ENCODE measurements at regions not wholly inside any gene's neighbourhood (a gene's known extent, or its start where the extent isn't known, plus 50 kb on each side); places are given as distances from the start of the nearest gene placed in this dataset.

DNA sequence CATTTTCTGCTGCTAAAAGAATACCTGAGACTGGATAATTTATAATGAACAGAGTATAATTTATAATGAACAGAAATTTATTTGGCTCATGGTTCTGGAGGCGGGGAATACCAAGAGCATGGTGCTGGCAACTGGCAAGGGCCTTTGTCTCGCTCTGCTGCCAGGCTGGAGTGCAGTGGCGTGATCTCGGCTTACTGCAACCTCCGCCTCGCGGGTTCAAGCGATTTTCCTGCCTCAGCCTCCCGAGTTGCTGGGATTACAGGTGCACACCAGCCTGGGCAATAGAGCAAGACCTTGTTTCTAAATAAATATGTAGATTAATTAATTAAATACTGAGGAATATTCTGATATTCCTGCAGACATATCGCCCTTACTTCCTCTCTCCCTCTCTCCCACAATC, 1610.8 kb downstream of the SUCLG1 start:
- Histone ChIP-seq H3K4me3 (ENCODE audit: low read length, poor library complexity, severe bottlenecking) (no peak overlapping the region), H3K4me1 (ENCODE audit: insufficient read depth, low read length, poor library complexity, severe bottlenecking) (peaks cover 12% of the 10 kb centered on the region), H3K4me2 (ENCODE audit: low read depth, low read length, poor library complexity, severe bottlenecking) (no peak overlapping the region), H3F3A (ENCODE audit: low read depth) (no peaks in the 10 kb centered on the region), H4K20me1 (ENCODE audit: insufficient read depth, low read length, poor library complexity, severe bottlenecking) (no peaks in the 10 kb centered on the region), H3K9ac (ENCODE audit: low read depth, low read length, poor library complexity, severe bottlenecking) (no peak overlapping the region), H3K9me3 (ENCODE audit: insufficient read depth, low read depth, low read length) (no peaks in the 10 kb centered on the region), H3K27me3 (ENCODE audit: insufficient read depth, low read length, poor library complexity, severe bottlenecking) (no peaks in the 10 kb centered on the region), H3K9me2 (replicated peaks; ENCODE audit: low read depth, low read length) (no peaks in the 10 kb centered on the region), H3K79me2 (ENCODE audit: insufficient read depth, low read length) (no peaks in the 10 kb centered on the region), H3K36me3 (ENCODE audit: insufficient read depth, low read length) (no peaks in the 10 kb centered on the region), H2AFZ (ENCODE audit: low read length) (no peak overlapping the region)
- no peak for TF ChIP-seq EZH2phosphoT487 (IDR thresholded peaks at IDR 0.05; ENCODE audit: borderline replicate concordance)
- TF ChIP-seq, protein P1, sequence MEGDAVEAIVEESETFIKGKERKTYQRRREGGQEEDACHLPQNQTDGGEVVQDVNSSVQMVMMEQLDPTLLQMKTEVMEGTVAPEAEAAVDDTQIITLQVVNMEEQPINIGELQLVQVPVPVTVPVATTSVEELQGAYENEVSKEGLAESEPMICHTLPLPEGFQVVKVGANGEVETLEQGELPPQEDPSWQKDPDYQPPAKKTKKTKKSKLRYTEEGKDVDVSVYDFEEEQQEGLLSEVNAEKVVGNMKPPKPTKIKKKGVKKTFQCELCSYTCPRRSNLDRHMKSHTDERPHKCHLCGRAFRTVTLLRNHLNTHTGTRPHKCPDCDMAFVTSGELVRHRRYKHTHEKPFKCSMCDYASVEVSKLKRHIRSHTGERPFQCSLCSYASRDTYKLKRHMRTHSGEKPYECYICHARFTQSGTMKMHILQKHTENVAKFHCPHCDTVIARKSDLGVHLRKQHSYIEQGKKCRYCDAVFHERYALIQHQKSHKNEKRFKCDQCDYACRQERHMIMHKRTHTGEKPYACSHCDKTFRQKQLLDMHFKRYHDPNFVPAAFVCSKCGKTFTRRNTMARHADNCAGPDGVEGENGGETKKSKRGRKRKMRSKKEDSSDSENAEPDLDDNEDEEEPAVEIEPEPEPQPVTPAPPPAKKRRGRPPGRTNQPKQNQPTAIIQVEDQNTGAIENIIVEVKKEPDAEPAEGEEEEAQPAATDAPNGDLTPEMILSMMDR (conservative IDR thresholded peaks at IDR 0.05; ENCODE audit: low read length): no peak

DNA sequence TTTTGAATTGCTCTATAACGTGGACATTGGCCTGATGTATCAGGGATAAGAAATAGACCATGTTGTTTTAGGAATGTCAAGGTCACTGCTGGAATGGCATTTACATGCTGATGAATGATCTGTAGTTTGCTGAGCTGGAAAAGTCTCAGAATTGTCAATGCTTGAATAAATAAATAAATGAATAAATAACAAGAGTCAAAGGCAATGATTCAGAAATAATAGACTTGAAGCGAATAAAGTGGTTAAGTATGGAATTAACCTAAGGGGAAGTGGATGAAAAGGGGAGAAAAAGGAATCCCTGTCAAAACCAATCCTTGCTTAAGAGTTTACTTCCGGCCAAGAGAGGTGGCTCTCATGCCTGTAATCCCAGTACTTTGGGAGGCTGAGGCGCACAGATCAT, 1620.0 kb downstream of the SUCLG1 start:
- H3K4me3 ChIP-seq (ENCODE audit: low read length, poor library complexity, severe bottlenecking): no peak overlapping the region
- TF ChIP-seq, protein P1 (conservative IDR thresholded peaks at IDR 0.05; ENCODE audit: low read length): no peak
- TF ChIP-seq EZH2phosphoT487 (IDR thresholded peaks at IDR 0.05; ENCODE audit: borderline replicate concordance): no peak
- H3K9me2 ChIP-seq (replicated peaks; ENCODE audit: low read depth, low read length): no peaks in the 10 kb centered on the region
- no peak overlapping the region for H2AFZ ChIP-seq (ENCODE audit: low read length)
- no peaks in the 10 kb centered on the region for H3K79me2 ChIP-seq (ENCODE audit: insufficient read depth, low read length)
- no peaks in the 10 kb centered on the region for H3K4me1 ChIP-seq (ENCODE audit: insufficient read depth, low read length, poor library complexity, severe bottlenecking)
- H3K27me3 ChIP-seq (ENCODE audit: insufficient read depth, low read length, poor library complexity, severe bottlenecking): no peaks in the 10 kb centered on the region
- no peaks in the 10 kb centered on the region for H3K9me3 ChIP-seq (ENCODE audit: insufficient read depth, low read depth, low read length)
- H3K9ac ChIP-seq (ENCODE audit: low read depth, low read length, poor library complexity, severe bottlenecking): no peak overlapping the region
- no peaks in the 10 kb centered on the region for H3F3A ChIP-seq (ENCODE audit: low read depth)
- no peak overlapping the region for H3K4me2 ChIP-seq (ENCODE audit: low read depth, low read length, poor library complexity, severe bottlenecking)
- H4K20me1 ChIP-seq (ENCODE audit: insufficient read depth, low read length, poor library complexity, severe bottlenecking): no peaks in the 10 kb centered on the region
- no peaks in the 10 kb centered on the region for H3K36me3 ChIP-seq (ENCODE audit: insufficient read depth, low read length)

DNA sequence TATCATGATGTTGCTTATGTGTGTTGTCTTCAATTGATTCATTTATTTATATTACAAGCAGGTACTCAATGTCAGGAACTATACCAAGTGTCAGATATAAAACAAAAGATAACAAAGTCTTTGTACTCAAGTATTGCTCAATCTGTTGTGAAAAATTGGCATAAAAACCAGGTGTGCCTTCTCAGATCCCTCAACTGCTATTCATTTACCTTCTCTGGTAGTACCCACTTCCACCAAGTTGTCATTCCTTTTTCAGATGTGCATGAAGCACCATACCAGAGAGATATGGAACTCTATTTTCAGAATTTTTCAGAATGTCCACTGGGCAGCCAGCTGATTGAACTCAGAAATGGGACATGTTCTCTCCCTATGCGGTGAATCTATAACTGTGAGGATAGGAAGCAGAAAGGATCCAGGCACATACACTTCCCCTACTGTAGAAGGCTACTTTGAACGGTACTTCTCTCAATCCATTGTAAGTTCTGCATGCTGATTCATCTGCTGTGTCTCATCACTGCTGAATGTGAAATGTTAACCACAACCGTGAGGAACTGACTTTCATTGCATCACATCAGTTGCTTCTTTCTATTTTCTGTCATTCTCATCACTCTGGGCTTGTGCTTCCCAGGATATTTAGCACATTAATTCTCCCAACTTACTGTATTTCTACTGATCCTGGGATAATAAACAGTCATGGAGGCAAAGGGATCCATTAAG, 1621.3 kb downstream of the SUCLG1 start:
- Histone ChIP-seq H2AFZ (ENCODE audit: low read length) (no peak overlapping the region), H3K9me3 (ENCODE audit: insufficient read depth, low read depth, low read length) (no peaks in the 10 kb centered on the region), H4K20me1 (ENCODE audit: insufficient read depth, low read length, poor library complexity, severe bottlenecking) (no peaks in the 10 kb centered on the region), H3K9ac (ENCODE audit: low read depth, low read length, poor library complexity, severe bottlenecking) (no peak overlapping the region), H3K4me2 (ENCODE audit: low read depth, low read length, poor library complexity, severe bottlenecking) (no peak overlapping the region), H3K79me2 (ENCODE audit: insufficient read depth, low read length) (no peaks in the 10 kb centered on the region), H3K9me2 (replicated peaks; ENCODE audit: low read depth, low read length) (no peaks in the 10 kb centered on the region), H3K36me3 (ENCODE audit: insufficient read depth, low read length) (no peaks in the 10 kb centered on the region), H3K27me3 (ENCODE audit: insufficient read depth, low read length, poor library complexity, severe bottlenecking) (no peaks in the 10 kb centered on the region), H3K4me3 (ENCODE audit: low read length, poor library complexity, severe bottlenecking) (no peak overlapping the region), H3K4me1 (ENCODE audit: insufficient read depth, low read length, poor library complexity, severe bottlenecking) (peaks cover under 1% of the 10 kb centered on the region), H3F3A (ENCODE audit: low read depth) (no peaks in the 10 kb centered on the region)
- TF ChIP-seq EZH2phosphoT487 (IDR thresholded peaks at IDR 0.05; ENCODE audit: borderline replicate concordance): no peak
- TF ChIP-seq, protein P1 (conservative IDR thresholded peaks at IDR 0.05; ENCODE audit: low read length): no peak

All from Loucy (cell line).